Gastrocnemius medialis (tissue), 4 donors: ENCODE measurements at regions not wholly inside any gene's neighbourhood (a gene's known extent, or its start where the extent isn't known, plus 50 kb on each side); places are given as distances from the start of the nearest gene placed in this dataset.

Experiments used
- POLR2A ChIP-seq, 2 donors: fragments of 450-650 bp; IDR thresholded peaks; one replicate each; pipeline ENCODE4 v1.6.1; 2017; ENCODE audit warnings: antibody characterized with exemption in 2 of 2, mild to moderate bottlenecking in 2 of 2, moderate library complexity in 2 of 2
- TF ChIP-seq, protein P1 (sequence below), 5 experiments: fragments of 450-650 bp in 3 of 5; fragments of 200-600 bp in 2 of 5; sonication (generic) in 2 of 5; IDR thresholded peaks in 4 of 5; conservative IDR thresholded peaks in 1 of 5; 1 replicate in 4 of 5; 2 replicates in 1 of 5; pipeline ENCODE4 v1.5.1; 2016 to 2019; ENCODE audit warnings: antibody characterized with exemption in 5 of 5, mild to moderate bottlenecking in 3 of 5, moderate library complexity in 3 of 5

DNA sequence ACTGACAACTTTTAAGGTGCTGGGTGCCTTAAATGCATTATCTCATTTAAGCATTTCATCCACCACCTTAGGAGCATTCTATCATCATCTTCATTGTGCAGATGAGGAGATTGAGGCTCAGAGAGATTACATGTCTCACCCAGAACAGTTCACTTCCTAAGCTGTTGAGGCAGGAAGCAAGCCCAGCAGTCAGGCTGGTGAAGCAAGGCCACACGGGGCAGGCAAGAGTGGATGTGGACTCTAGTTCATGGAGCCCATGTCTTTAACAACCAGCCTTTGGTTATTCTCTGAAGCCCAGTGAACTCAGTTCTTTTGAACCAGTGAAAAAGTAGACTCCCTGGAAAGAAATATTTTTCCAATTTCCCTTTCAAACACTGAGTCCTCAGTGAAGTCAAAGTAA, 294.8 kb upstream of the MGAT5 start:
- TF ChIP-seq, protein P1, sequence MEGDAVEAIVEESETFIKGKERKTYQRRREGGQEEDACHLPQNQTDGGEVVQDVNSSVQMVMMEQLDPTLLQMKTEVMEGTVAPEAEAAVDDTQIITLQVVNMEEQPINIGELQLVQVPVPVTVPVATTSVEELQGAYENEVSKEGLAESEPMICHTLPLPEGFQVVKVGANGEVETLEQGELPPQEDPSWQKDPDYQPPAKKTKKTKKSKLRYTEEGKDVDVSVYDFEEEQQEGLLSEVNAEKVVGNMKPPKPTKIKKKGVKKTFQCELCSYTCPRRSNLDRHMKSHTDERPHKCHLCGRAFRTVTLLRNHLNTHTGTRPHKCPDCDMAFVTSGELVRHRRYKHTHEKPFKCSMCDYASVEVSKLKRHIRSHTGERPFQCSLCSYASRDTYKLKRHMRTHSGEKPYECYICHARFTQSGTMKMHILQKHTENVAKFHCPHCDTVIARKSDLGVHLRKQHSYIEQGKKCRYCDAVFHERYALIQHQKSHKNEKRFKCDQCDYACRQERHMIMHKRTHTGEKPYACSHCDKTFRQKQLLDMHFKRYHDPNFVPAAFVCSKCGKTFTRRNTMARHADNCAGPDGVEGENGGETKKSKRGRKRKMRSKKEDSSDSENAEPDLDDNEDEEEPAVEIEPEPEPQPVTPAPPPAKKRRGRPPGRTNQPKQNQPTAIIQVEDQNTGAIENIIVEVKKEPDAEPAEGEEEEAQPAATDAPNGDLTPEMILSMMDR (IDR thresholded peaks at IDR 0.05 in 4 of 5, conservative IDR thresholded peaks at IDR 0.05 in 1 of 5): no peak
- TF ChIP-seq POLR2A (IDR thresholded peaks at IDR 0.05): no peak
